DOHH2 (cell line): ENCODE measurements at regions not wholly inside any gene's neighbourhood (a gene's known extent, or its start where the extent isn't known, plus 50 kb on each side); places are given as distances from the start of the nearest gene placed in this dataset.

Experiments used
- CTCF ChIP-seq: fragments of 200-600 bp; sonication (generic); IDR thresholded peaks from one replicate; pipeline ENCODE4 v1.5.1; 2014; ENCODE audit warnings: antibody characterized with exemption, mild to moderate bottlenecking, low read depth, low read length; ENCODE audit not compliant: poor library complexity, severe bottlenecking
- EZH2phosphoT487 ChIP-seq: fragments of 200-600 bp; sonication (generic); IDR thresholded peaks from 2 replicates; pipeline ENCODE4 v1.6.1; 2017; ENCODE audit warnings: borderline replicate concordance, mild to moderate bottlenecking, antibody characterized with exemption, low read length, moderate library complexity, mixed read lengths

GRCh38 chr13:73777134-73777533 lies 357.1 kb downstream of the KLF12 start:
- TF ChIP-seq CTCF, result no peak
- no peak for TF ChIP-seq EZH2phosphoT487
